ENCODE measurements at regions not wholly inside any gene's neighbourhood (a gene's known extent, or its start where the extent isn't known, plus 50 kb on each side); places are given as distances from the start of the nearest gene placed in this dataset.

- Histone ChIP-seq H3K9me3 (ENCODE audit: control insufficient read depth, low read depth, low read length) (no peaks in the 10 kb centered on the region), H3K27ac (ENCODE audit: control insufficient read depth, insufficient read depth, low read length) (no peak overlapping the region), H3K4me3 (ENCODE audit: control insufficient read depth in 2 of 3, extremely low read depth in 1 of 3, insufficient read depth in 2 of 3, low read depth in 1 of 3, low read length in 3 of 3) (no peak overlapping the region), H4K20me1 (ENCODE audit: control insufficient read depth, extremely low read depth, insufficient read depth, low read length) (no peaks in the 10 kb centered on the region), H3K9me1 (ENCODE audit: control insufficient read depth, extremely low read depth, insufficient read depth, low read length) (no peaks in the 10 kb centered on the region), H3K9ac (ENCODE audit: control insufficient read depth, extremely low read depth, insufficient read depth, low read length) (no peak overlapping the region), H3K79me2 (ENCODE audit: control insufficient read depth, insufficient read depth, low read length) (no peaks in the 10 kb centered on the region), H3K4me1 (ENCODE audit: control insufficient read depth, extremely low read depth, insufficient read depth, low read length) (no peaks in the 10 kb centered on the region), H3K4me2 (ENCODE audit: control insufficient read depth, extremely low read depth, insufficient read depth, low read depth, low read length) (no peak overlapping the region), H3K27me3 (ENCODE audit: control insufficient read depth, extremely low read depth, insufficient read depth, low read length) (no peaks in the 10 kb centered on the region), H2AFZ (ENCODE audit: control insufficient read depth, low read length) (no peak overlapping the region), H3K36me3 (ENCODE audit: control insufficient read depth in 2 of 2, extremely low read depth in 1 of 2, insufficient read depth in 2 of 2, low read length in 2 of 2) (no peaks in the 10 kb centered on the region)
- TF ChIP-seq, protein P1, sequence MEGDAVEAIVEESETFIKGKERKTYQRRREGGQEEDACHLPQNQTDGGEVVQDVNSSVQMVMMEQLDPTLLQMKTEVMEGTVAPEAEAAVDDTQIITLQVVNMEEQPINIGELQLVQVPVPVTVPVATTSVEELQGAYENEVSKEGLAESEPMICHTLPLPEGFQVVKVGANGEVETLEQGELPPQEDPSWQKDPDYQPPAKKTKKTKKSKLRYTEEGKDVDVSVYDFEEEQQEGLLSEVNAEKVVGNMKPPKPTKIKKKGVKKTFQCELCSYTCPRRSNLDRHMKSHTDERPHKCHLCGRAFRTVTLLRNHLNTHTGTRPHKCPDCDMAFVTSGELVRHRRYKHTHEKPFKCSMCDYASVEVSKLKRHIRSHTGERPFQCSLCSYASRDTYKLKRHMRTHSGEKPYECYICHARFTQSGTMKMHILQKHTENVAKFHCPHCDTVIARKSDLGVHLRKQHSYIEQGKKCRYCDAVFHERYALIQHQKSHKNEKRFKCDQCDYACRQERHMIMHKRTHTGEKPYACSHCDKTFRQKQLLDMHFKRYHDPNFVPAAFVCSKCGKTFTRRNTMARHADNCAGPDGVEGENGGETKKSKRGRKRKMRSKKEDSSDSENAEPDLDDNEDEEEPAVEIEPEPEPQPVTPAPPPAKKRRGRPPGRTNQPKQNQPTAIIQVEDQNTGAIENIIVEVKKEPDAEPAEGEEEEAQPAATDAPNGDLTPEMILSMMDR (optimal IDR thresholded peaks at IDR 0.05 in 1 of 3, IDR thresholded peaks at IDR 0.05 in 1 of 3, conservative IDR thresholded peaks at IDR 0.05 in 1 of 3; ENCODE audit: extremely low read depth in 1 of 3, insufficient read depth in 2 of 3, low read length in 3 of 3) = no peak
- FAIRE-seq (no peak), DNase-seq (ENCODE audit: low read depth, low spot score) (no peak)
- dilution Hi-C loops (cut with MboI; ENCODE audit: extremely low pct_ligation_motif_present, low sequenced_read_pairs) = no loop called here
Measured at GRCh38 chr2:211228559-211228958, 672.2 kb downstream of the CPS1 start.

- Histone ChIP-seq H3K9ac (ENCODE audit: control insufficient read depth, extremely low read depth, insufficient read depth, low read length) (no peak overlapping the region), H3K27me3 (ENCODE audit: control insufficient read depth, extremely low read depth, insufficient read depth, low read length) (no peaks in the 10 kb centered on the region), H3K9me3 (ENCODE audit: control insufficient read depth, low read depth, low read length) (no peaks in the 10 kb centered on the region), H3K4me1 (ENCODE audit: control insufficient read depth, extremely low read depth, insufficient read depth, low read length) (no peaks in the 10 kb centered on the region), H3K27ac (ENCODE audit: control insufficient read depth, insufficient read depth, low read length) (no peak overlapping the region), H4K20me1 (ENCODE audit: control insufficient read depth, extremely low read depth, insufficient read depth, low read length) (no peaks in the 10 kb centered on the region), H2AFZ (ENCODE audit: control insufficient read depth, low read length) (no peak overlapping the region), H3K4me3 (ENCODE audit: control insufficient read depth in 2 of 3, extremely low read depth in 1 of 3, insufficient read depth in 2 of 3, low read depth in 1 of 3, low read length in 3 of 3) (no peak overlapping the region), H3K79me2 (ENCODE audit: control insufficient read depth, insufficient read depth, low read length) (no peaks in the 10 kb centered on the region), H3K36me3 (ENCODE audit: control insufficient read depth in 2 of 2, extremely low read depth in 1 of 2, insufficient read depth in 2 of 2, low read length in 2 of 2) (no peaks in the 10 kb centered on the region), H3K4me2 (ENCODE audit: control insufficient read depth, extremely low read depth, insufficient read depth, low read depth, low read length) (no peak overlapping the region), H3K9me1 (ENCODE audit: control insufficient read depth, extremely low read depth, insufficient read depth, low read length) (no peaks in the 10 kb centered on the region)
- FAIRE-seq = no peak
- dilution Hi-C loops (cut with MboI; ENCODE audit: extremely low pct_ligation_motif_present, low sequenced_read_pairs) = no loop called here
- DNase-seq (ENCODE audit: low read depth, low spot score) = no peak
- TF ChIP-seq, protein P1 (optimal IDR thresholded peaks at IDR 0.05 in 1 of 3, IDR thresholded peaks at IDR 0.05 in 1 of 3, conservative IDR thresholded peaks at IDR 0.05 in 1 of 3; ENCODE audit: extremely low read depth in 1 of 3, insufficient read depth in 2 of 3, low read length in 3 of 3) = no peak
- TF ChIP-seq EZH2 (IDR thresholded peaks at IDR 0.05; ENCODE audit: low read length) = no peak
Measured at GRCh38 chr2:211237586-211238275, 681.3 kb downstream of the CPS1 start.

Data from keratinocyte (primary cell).